ENCODE measurements at regions not wholly inside any gene's neighbourhood (a gene's known extent, or its start where the extent isn't known, plus 50 kb on each side); places are given as distances from the start of the nearest gene placed in this dataset.
"Not testable (repeated sequence)": the region's sequence is repeated elsewhere in the genome, so short reads cannot be mapped to it uniquely, and the experiment has no call there.

GRCh38 chr10:7039859-7040258 is 371.0 kb downstream of the SFMBT2 start:
- Histone ChIP-seq H3K4me3 (ENCODE audit: low read depth in 1 of 2, low read length in 2 of 2) (no peak overlapping the region), H3K27ac (ENCODE audit: low read length) (no peak overlapping the region), H3K36me3 (ENCODE audit: control insufficient read depth in 1 of 2, insufficient read depth in 2 of 2, low read length in 2 of 2) (no peaks in the 10 kb centered on the region), H3K27me3 (ENCODE audit: low read depth, low read length) (no peaks in the 10 kb centered on the region), H3K9me3 (ENCODE audit: control insufficient read depth in 1 of 2, low read length in 2 of 2) (no peaks in the 10 kb centered on the region), H3K4me1 (ENCODE audit: control insufficient read depth in 1 of 2, insufficient read depth in 2 of 2, low read length in 2 of 2) (no peaks in the 10 kb centered on the region)

GRCh38 chr10:7038416-7038815 is 372.4 kb downstream of the SFMBT2 start:
- Histone ChIP-seq H3K4me1 (ENCODE audit: control insufficient read depth in 1 of 2, insufficient read depth in 2 of 2, low read length in 2 of 2) (no peaks in the 10 kb centered on the region), H3K9me3 (ENCODE audit: control insufficient read depth in 1 of 2, low read length in 2 of 2) (no peaks in the 10 kb centered on the region), H3K36me3 (ENCODE audit: control insufficient read depth in 1 of 2, insufficient read depth in 2 of 2, low read length in 2 of 2) (no peaks in the 10 kb centered on the region), H3K27me3 (ENCODE audit: low read depth, low read length) (no peaks in the 10 kb centered on the region), H3K4me3 (ENCODE audit: low read depth in 1 of 2, low read length in 2 of 2) (no peak overlapping the region), H3K27ac (ENCODE audit: low read length) (no peak overlapping the region)

- H3K4me1 ChIP-seq (ENCODE audit: control insufficient read depth in 1 of 2, insufficient read depth in 2 of 2, low read length in 2 of 2); H3K4me3 ChIP-seq (ENCODE audit: low read depth in 1 of 2, low read length in 2 of 2); H3K27me3 ChIP-seq (ENCODE audit: low read depth, low read length); H3K27ac ChIP-seq (ENCODE audit: low read length); H3K9me3 ChIP-seq (ENCODE audit: control insufficient read depth in 1 of 2, low read length in 2 of 2); H3K36me3 ChIP-seq (ENCODE audit: control insufficient read depth in 1 of 2, insufficient read depth in 2 of 2, low read length in 2 of 2): not testable (repeated sequence)
These were observed 373.4 kb downstream of the SFMBT2 start for GRCh38 chr10:7037434-7037833.

- Histone ChIP-seq H3K27me3 (ENCODE audit: low read depth, low read length) (no peaks in the 10 kb centered on the region), H3K4me3 (ENCODE audit: low read depth in 1 of 2, low read length in 2 of 2) (no peak overlapping the region), H3K36me3 (ENCODE audit: control insufficient read depth in 1 of 2, insufficient read depth in 2 of 2, low read length in 2 of 2) (no peaks in the 10 kb centered on the region), H3K9me3 (ENCODE audit: control insufficient read depth in 1 of 2, low read length in 2 of 2) (no peaks in the 10 kb centered on the region), H3K27ac (ENCODE audit: low read length) (no peak overlapping the region), H3K4me1 (ENCODE audit: control insufficient read depth in 1 of 2, insufficient read depth in 2 of 2, low read length in 2 of 2) (no peaks in the 10 kb centered on the region)
These were observed 373.9 kb downstream of the SFMBT2 start for GRCh38 chr10:7036951-7037350.

GRCh38 chr10:7035126-7035761 is 375.6 kb downstream of the SFMBT2 start:
- no peaks in the 10 kb centered on the region for H3K36me3 ChIP-seq (ENCODE audit: control insufficient read depth in 1 of 2, insufficient read depth in 2 of 2, low read length in 2 of 2)
- H3K4me3 ChIP-seq (ENCODE audit: low read depth in 1 of 2, low read length in 2 of 2): no peak overlapping the region
- no peaks in the 10 kb centered on the region for H3K9me3 ChIP-seq (ENCODE audit: control insufficient read depth in 1 of 2, low read length in 2 of 2)
- H3K4me1 ChIP-seq (ENCODE audit: control insufficient read depth in 1 of 2, insufficient read depth in 2 of 2, low read length in 2 of 2): no peaks in the 10 kb centered on the region
- H3K27ac ChIP-seq (ENCODE audit: low read length): no peak overlapping the region
- H3K27me3 ChIP-seq (ENCODE audit: low read depth, low read length): no peaks in the 10 kb centered on the region

- Histone ChIP-seq H3K4me3 (ENCODE audit: low read depth in 1 of 2, low read length in 2 of 2) (no peak overlapping the region), H3K27ac (ENCODE audit: low read length) (no peak overlapping the region), H3K36me3 (ENCODE audit: control insufficient read depth in 1 of 2, insufficient read depth in 2 of 2, low read length in 2 of 2) (no peaks in the 10 kb centered on the region)
These were observed 377.8 kb downstream of the SFMBT2 start for GRCh38 chr10:7033031-7033430.

GRCh38 chr10:7030134-7030855 is 380.5 kb downstream of the SFMBT2 start:
- Histone ChIP-seq H3K27ac (ENCODE audit: low read length) (no peak overlapping the region), H3K9me3 (ENCODE audit: control insufficient read depth in 1 of 2, low read length in 2 of 2) (no peaks in the 10 kb centered on the region), H3K4me1 (ENCODE audit: control insufficient read depth in 1 of 2, insufficient read depth in 2 of 2, low read length in 2 of 2) (no peaks in the 10 kb centered on the region), H3K4me3 (ENCODE audit: low read depth in 1 of 2, low read length in 2 of 2) (no peak overlapping the region), H3K36me3 (ENCODE audit: control insufficient read depth in 1 of 2, insufficient read depth in 2 of 2, low read length in 2 of 2) (no peaks in the 10 kb centered on the region), H3K27me3 (ENCODE audit: low read depth, low read length) (no peaks in the 10 kb centered on the region)

More at GRCh38 chr10:7033031-7033430, 377.8 kb downstream of the SFMBT2 start:
- H3K4me1 ChIP-seq (ENCODE audit: control insufficient read depth in 1 of 2, insufficient read depth in 2 of 2, low read length in 2 of 2): no peaks in the 10 kb centered on the region
- H3K27me3 ChIP-seq (ENCODE audit: low read depth, low read length): no peaks in the 10 kb centered on the region
- H3K9me3 ChIP-seq (ENCODE audit: control insufficient read depth in 1 of 2, low read length in 2 of 2): no peaks in the 10 kb centered on the region

- Histone ChIP-seq H3K4me1 (ENCODE audit: control insufficient read depth in 1 of 2, insufficient read depth in 2 of 2, low read length in 2 of 2) (no peaks in the 10 kb centered on the region), H3K9me3 (ENCODE audit: control insufficient read depth in 1 of 2, low read length in 2 of 2) (no peaks in the 10 kb centered on the region), H3K36me3 (ENCODE audit: control insufficient read depth in 1 of 2, insufficient read depth in 2 of 2, low read length in 2 of 2) (no peaks in the 10 kb centered on the region), H3K4me3 (ENCODE audit: low read depth in 1 of 2, low read length in 2 of 2) (no peak overlapping the region), H3K27ac (ENCODE audit: low read length) (no peak overlapping the region), H3K27me3 (ENCODE audit: low read depth, low read length) (no peaks in the 10 kb centered on the region)
These were observed 381.2 kb downstream of the SFMBT2 start for GRCh38 chr10:7029672-7030071.

- Histone ChIP-seq H3K4me1 (ENCODE audit: control insufficient read depth in 1 of 2, insufficient read depth in 2 of 2, low read length in 2 of 2) (no peaks in the 10 kb centered on the region), H3K27me3 (ENCODE audit: low read depth, low read length) (no peaks in the 10 kb centered on the region), H3K9me3 (ENCODE audit: control insufficient read depth in 1 of 2, low read length in 2 of 2) (no peaks in the 10 kb centered on the region), H3K27ac (ENCODE audit: low read length) (no peak overlapping the region), H3K36me3 (ENCODE audit: control insufficient read depth in 1 of 2, insufficient read depth in 2 of 2, low read length in 2 of 2) (no peaks in the 10 kb centered on the region), H3K4me3 (ENCODE audit: low read depth in 1 of 2, low read length in 2 of 2) (no peak overlapping the region)
These were observed 382.0 kb downstream of the SFMBT2 start for GRCh38 chr10:7028809-7029166.

GRCh38 chr10:7027913-7028808 is 382.7 kb downstream of the SFMBT2 start:
- Histone ChIP-seq H3K9me3 (ENCODE audit: control insufficient read depth in 1 of 2, low read length in 2 of 2) (no peaks in the 10 kb centered on the region), H3K27ac (ENCODE audit: low read length) (no peak overlapping the region), H3K27me3 (ENCODE audit: low read depth, low read length) (no peaks in the 10 kb centered on the region), H3K36me3 (ENCODE audit: control insufficient read depth in 1 of 2, insufficient read depth in 2 of 2, low read length in 2 of 2) (no peaks in the 10 kb centered on the region), H3K4me3 (ENCODE audit: low read depth in 1 of 2, low read length in 2 of 2) (no peak overlapping the region), H3K4me1 (ENCODE audit: control insufficient read depth in 1 of 2, insufficient read depth in 2 of 2, low read length in 2 of 2) (no peaks in the 10 kb centered on the region)

GRCh38 chr10:7027237-7027912 is 383.5 kb downstream of the SFMBT2 start:
- Histone ChIP-seq H3K27me3 (ENCODE audit: low read depth, low read length) (no peaks in the 10 kb centered on the region), H3K4me3 (ENCODE audit: low read depth in 1 of 2, low read length in 2 of 2) (no peak overlapping the region), H3K36me3 (ENCODE audit: control insufficient read depth in 1 of 2, insufficient read depth in 2 of 2, low read length in 2 of 2) (no peaks in the 10 kb centered on the region), H3K9me3 (ENCODE audit: control insufficient read depth in 1 of 2, low read length in 2 of 2) (peaks cover 0 to 3% of the 10 kb centered on the region in 2 donors), H3K4me1 (ENCODE audit: control insufficient read depth in 1 of 2, insufficient read depth in 2 of 2, low read length in 2 of 2) (no peaks in the 10 kb centered on the region), H3K27ac (ENCODE audit: low read length) (no peak overlapping the region)

All from muscle layer of duodenum (tissue), 2 donors.